AG09319 (cell line): ENCODE measurements at regions not wholly inside any gene's neighbourhood (a gene's known extent, or its start where the extent isn't known, plus 50 kb on each side); places are given as distances from the start of the nearest gene placed in this dataset.

ENCODE experiments used
- DNase-seq: peaks from one replicate; pipeline ENCODE4 v3.0.0-alpha.2; 2010; ENCODE audit warnings: low read depth; ENCODE audit errors: extremely low read depth
- CTCF ChIP-seq: IDR thresholded peaks from 2 replicates; pipeline ENCODE4 v1.5.1; 2011; ENCODE audit warnings: low read depth, mild to moderate bottlenecking, inconsistent platforms, low read length, moderate library complexity

GRCh38 chr2:167471332-167471731 is 583.1 kb downstream of the XIRP2 start:
- TF ChIP-seq CTCF: no peak
- no peak for DNase-seq

GRCh38 chr2:167462379-167462778 is 574.1 kb downstream of the XIRP2 start:
- TF ChIP-seq CTCF: no peak

GRCh38 chr2:167454036-167454435 is 565.8 kb downstream of the XIRP2 start:
- TF ChIP-seq CTCF: no peak
- DNase-seq: no peak

More at GRCh38 chr2:167462379-167462778, 574.1 kb downstream of the XIRP2 start:
- no peak for DNase-seq

GRCh38 chr2:167451496-167452289 is 563.4 kb downstream of the XIRP2 start:
- TF ChIP-seq CTCF: no peak
- no peak for DNase-seq

GRCh38 chr2:167450364-167450763 is 562.1 kb downstream of the XIRP2 start:
- DNase-seq: no peak
- no peak for TF ChIP-seq CTCF

- DNase-seq: no peak
- TF ChIP-seq CTCF: no peak
These were observed 552.1 kb downstream of the XIRP2 start for GRCh38 chr2:167440382-167440781.

GRCh38 chr2:167438206-167438605 is 549.9 kb downstream of the XIRP2 start:
- no peak for DNase-seq
- no peak for TF ChIP-seq CTCF
